Activated naive CD4-positive, alpha-beta T cell treated with anti-CD3 and anti-CD28 coated beads, Interleukin-2, amount 50 U/mL, for 72 hours (primary cell): ENCODE measurements at regions not wholly inside any gene's neighbourhood (a gene's known extent, or its start where the extent isn't known, plus 50 kb on each side); places are given as distances from the start of the nearest gene placed in this dataset.

Experiments used
- ATAC-seq, 2 donors: fragments of 150-1000 bp; cut with Tn5 transposase; 2 replicates each; pipeline ENCODE4 v1.10.0; 2021; ENCODE audit warnings: mild to moderate bottlenecking in 2 of 2, moderate library complexity in 2 of 2
- DNase-seq, 2 donors: peaks; one replicate each; pipeline ENCODE4 v3.0.0; 2021 to 2022; ENCODE audit warnings: low spot score in 2 of 2
- H3K27ac Mint-ChIP-seq, 2 donors: one replicate each; pipeline ENCODE4 v1.8.0; 2022; ENCODE audit warnings: mild to moderate bottlenecking in 2 of 2, mixed read lengths in 2 of 2
- H3K36me3 Mint-ChIP-seq, 2 donors: one replicate each; pipeline ENCODE4 v1.8.0; 2022; ENCODE audit warnings: mixed read lengths in 2 of 2
- H3K9me3 Mint-ChIP-seq, 2 donors: one replicate each; pipeline ENCODE4 v1.8.0; 2022; ENCODE audit warnings: mixed read lengths in 2 of 2

- no peaks in the 10 kb centered on the region for H3K36me3 Mint-ChIP-seq
- no peak for ATAC-seq
- H3K9me3 Mint-ChIP-seq, result peaks cover 0 to 10% of the 10 kb centered on the region in 2 donors
- no peak for DNase-seq
- no peak overlapping the region for H3K27ac Mint-ChIP-seq
Observed at GRCh38 chr4:178082906-178083305, 640.7 kb upstream of the AGA start.

GRCh38 chr4:178083968-178084367 lies 641.7 kb upstream of the AGA start:
- Mint-ChIP-seq H3K9me3 (peaks cover 3 to 14% of the 10 kb centered on the region in 2 donors), H3K27ac (no peak overlapping the region), H3K36me3 (no peaks in the 10 kb centered on the region)
- ATAC-seq (no peak), DNase-seq (no peak)

- Mint-ChIP-seq H3K9me3 (peaks cover 3 to 8% of the 10 kb centered on the region in 2 donors), H3K36me3 (no peaks in the 10 kb centered on the region), H3K27ac (no peak overlapping the region)
- DNase-seq, result no peak
- no peak for ATAC-seq
Observed at GRCh38 chr4:178086320-178086719, 644.1 kb upstream of the AGA start.

- no peak overlapping the region for H3K27ac Mint-ChIP-seq
- peaks cover 3 to 8% of the 10 kb centered on the region in 2 donors for H3K9me3 Mint-ChIP-seq
- no peaks in the 10 kb centered on the region for H3K36me3 Mint-ChIP-seq
- no peak for ATAC-seq
- no peak for DNase-seq
Observed at GRCh38 chr4:178090640-178091411, 648.6 kb upstream of the AGA start.

- Mint-ChIP-seq H3K27ac (no peak overlapping the region), H3K36me3 (no peaks in the 10 kb centered on the region), H3K9me3 (peaks cover 0 to 1% of the 10 kb centered on the region in 2 donors)
- DNase-seq (no peak), ATAC-seq (no peak)
Observed at GRCh38 chr4:178102139-178102538, 659.9 kb upstream of the AGA start.

GRCh38 chr4:178105242-178105641 lies 663.0 kb upstream of the AGA start:
- Mint-ChIP-seq H3K27ac (no peak overlapping the region), H3K36me3 (no peaks in the 10 kb centered on the region), H3K9me3 (peaks cover 4 to 5% of the 10 kb centered on the region in 2 donors)
- DNase-seq (no peak), ATAC-seq (no peak)

- no peak for ATAC-seq
- H3K27ac Mint-ChIP-seq, result no peak overlapping the region
- H3K36me3 Mint-ChIP-seq, result no peaks in the 10 kb centered on the region
- no peak for DNase-seq
- H3K9me3 Mint-ChIP-seq, result peaks cover 4 to 21% of the 10 kb centered on the region in 2 donors
Observed at GRCh38 chr4:178136736-178137345, 694.6 kb upstream of the AGA start.

GRCh38 chr4:178137732-178138471 lies 695.7 kb upstream of the AGA start:
- no peak for DNase-seq
- Mint-ChIP-seq H3K9me3 (peaks cover 4 to 23% of the 10 kb centered on the region in 2 donors), H3K27ac (no peak overlapping the region), H3K36me3 (no peaks in the 10 kb centered on the region)
- ATAC-seq, result no peak

- DNase-seq, result no peak
- no peak for ATAC-seq
- no peak overlapping the region for H3K27ac Mint-ChIP-seq
- H3K36me3 Mint-ChIP-seq, result no peaks in the 10 kb centered on the region
- H3K9me3 Mint-ChIP-seq, result peaks cover 4 to 21% of the 10 kb centered on the region in 2 donors
Observed at GRCh38 chr4:178138491-178138890, 696.3 kb upstream of the AGA start.

GRCh38 chr4:178140326-178140915 lies 698.2 kb upstream of the AGA start:
- Mint-ChIP-seq H3K27ac (no peak overlapping the region), H3K9me3 (peaks cover 0 to 11% of the 10 kb centered on the region in 2 donors), H3K36me3 (no peaks in the 10 kb centered on the region)
- ATAC-seq (no peak), DNase-seq (no peak)

GRCh38 chr4:178142724-178143123 lies 700.5 kb upstream of the AGA start:
- no peak for DNase-seq
- H3K36me3 Mint-ChIP-seq, result no peaks in the 10 kb centered on the region
- H3K27ac Mint-ChIP-seq, result no peak overlapping the region
- ATAC-seq, result no peak
- H3K9me3 Mint-ChIP-seq, result peaks cover 0 to 9% of the 10 kb centered on the region in 2 donors

- Mint-ChIP-seq H3K36me3 (no peaks in the 10 kb centered on the region), H3K9me3 (peaks cover 0 to 5% of the 10 kb centered on the region in 2 donors), H3K27ac (no peak overlapping the region)
- ATAC-seq (no peak), DNase-seq (no peak)
Observed at GRCh38 chr4:178148106-178148505, 705.9 kb upstream of the AGA start.

GRCh38 chr4:178165251-178165950 lies 723.2 kb upstream of the AGA start:
- ATAC-seq (no peak), DNase-seq (no peak)
- H3K9me3 Mint-ChIP-seq, result peaks cover 14 to 19% of the 10 kb centered on the region in 2 donors
- peaks cover 6 to 7% of the 10 kb centered on the region in 2 donors for H3K36me3 Mint-ChIP-seq
- no peak overlapping the region for H3K27ac Mint-ChIP-seq

- no peak overlapping the region for H3K27ac Mint-ChIP-seq
- H3K36me3 Mint-ChIP-seq, result peaks cover 6 to 7% of the 10 kb centered on the region in 2 donors
- ATAC-seq (no peak), DNase-seq (no peak)
- peaks cover 9 to 16% of the 10 kb centered on the region in 2 donors for H3K9me3 Mint-ChIP-seq
Observed at GRCh38 chr4:178165951-178166308, 723.7 kb upstream of the AGA start.

- no peak for ATAC-seq
- no peak overlapping the region for H3K27ac Mint-ChIP-seq
- DNase-seq, result no peak
- no peaks in the 10 kb centered on the region for H3K36me3 Mint-ChIP-seq
- H3K9me3 Mint-ChIP-seq, result no peaks in the 10 kb centered on the region
Observed at GRCh38 chr4:178173771-178174170, 731.5 kb upstream of the AGA start.

- no peaks in the 10 kb centered on the region for H3K9me3 Mint-ChIP-seq
- H3K36me3 Mint-ChIP-seq, result no peaks in the 10 kb centered on the region
- DNase-seq (no peak), ATAC-seq (no peak)
- H3K27ac Mint-ChIP-seq, result no peak overlapping the region
Observed at GRCh38 chr4:178174756-178175155, 732.5 kb upstream of the AGA start.
